ENCODE measurements at regions not wholly inside any gene's neighbourhood (a gene's known extent, or its start where the extent isn't known, plus 50 kb on each side); places are given as distances from the start of the nearest gene placed in this dataset.
"Not testable (repeated sequence)": the region's sequence is repeated elsewhere in the genome, so short reads cannot be mapped to it uniquely, and the experiment has no call there.

DNA sequence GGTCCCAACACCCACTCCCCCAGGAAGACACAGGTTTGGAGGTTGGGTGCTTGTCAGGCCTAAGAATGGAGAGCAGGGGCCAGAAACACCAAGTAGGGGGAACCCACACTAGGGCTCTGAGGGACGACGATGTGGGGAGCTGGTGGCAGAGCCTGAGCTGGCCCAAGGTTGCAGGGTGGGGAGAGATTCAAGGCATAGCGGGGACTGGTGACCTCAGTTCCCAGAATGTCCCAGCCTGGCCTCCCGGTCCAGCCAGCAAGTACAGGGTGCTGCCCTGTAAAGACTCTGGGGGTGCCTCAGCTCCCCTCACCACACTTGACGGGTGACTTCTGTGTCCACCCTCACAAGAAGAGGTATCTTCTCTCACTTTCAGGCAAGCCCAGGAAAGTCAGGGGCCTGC lies 86.7 kb downstream of the ALG10 start (continued):
- TF ChIP-seq MTA3 (IDR thresholded peaks at IDR 0.05; ENCODE audit: borderline replicate concordance, low read length) (no peak), KAT2A (conservative IDR thresholded peaks at IDR 0.05; ENCODE audit: control insufficient read depth, low read depth, low read length) (no peak), EP300 (IDR thresholded peaks at IDR 0.05; ENCODE audit: borderline replicate concordance in 1 of 2, control insufficient read depth in 1 of 2, low read depth in 2 of 2, low read length in 2 of 2) (no peak), LARP7 (IDR thresholded peaks at IDR 0.05) (no peak), POU2F2 (IDR thresholded peaks at IDR 0.05; ENCODE audit: borderline replicate concordance, low read depth, low read length) (no peak), RCOR1 (conservative IDR thresholded peaks at IDR 0.05; ENCODE audit: low read depth, low read length) (no peak), CBX5 (IDR thresholded peaks at IDR 0.05; ENCODE audit: low read depth) (no peak), TARDBP (IDR thresholded peaks at IDR 0.05; ENCODE audit: borderline replicate concordance) (no peak), BRCA1 (IDR thresholded peaks at IDR 0.05; ENCODE audit: low read depth, low read length) (no peak), RAD21 (IDR thresholded peaks at IDR 0.05; ENCODE audit: insufficient read depth, low read depth, low read length) (no peak), NRF1 (conservative IDR thresholded peaks at IDR 0.05; ENCODE audit: low read depth, low read length) (no peak)

DNA sequence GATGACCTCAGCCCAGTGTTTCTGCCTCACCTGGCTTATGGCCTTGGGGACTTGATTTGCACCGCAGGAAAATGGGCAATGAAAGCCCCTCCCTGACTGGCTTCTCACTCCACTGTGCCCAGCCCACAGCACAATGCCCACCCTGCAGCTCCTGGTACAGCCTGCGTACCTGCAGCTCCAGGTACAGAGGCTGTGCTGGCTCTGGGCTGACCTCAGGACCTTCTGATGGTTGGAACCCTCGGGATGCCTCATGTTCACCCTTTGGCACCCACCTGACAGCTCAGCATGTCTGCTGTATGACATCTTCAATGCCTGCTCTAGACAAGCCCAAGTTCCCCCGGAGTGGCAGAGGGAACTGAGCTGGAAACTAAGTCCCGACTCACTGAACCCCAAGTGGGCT lies 87.1 kb downstream of the ALG10 start:
- ChIA-PET SMC1A (ENCODE audit: uncharacterized antibody, unreplicated experiment) (no interaction called here), CTCF (no interaction called here), POLR2A (no interaction called here), RAD21 (ENCODE audit: unreplicated experiment) (no interaction called here)
- in situ Hi-C loops (cut with MboI) (loop anchor here (25.0 kb wide), 1 partner anchor 253 kb away; no protein-coding TSS in a partner anchor), intact Hi-C loops (cut with micrococcal nuclease; ENCODE audit: unreplicated experiment) (no loop called here)
- Histone ChIP-seq H3K4me3 (no peak overlapping the region), H3K9me3 (replicated peaks; ENCODE audit: control insufficient read depth, insufficient read depth, low read length) (no peaks in the 10 kb centered on the region; the same call in 1 of the 3 replicates), H3K4me2 (ENCODE audit: control insufficient read depth, insufficient read depth) (no peak overlapping the region), H3K79me2 (ENCODE audit: control insufficient read depth, insufficient read depth, low read length) (no peaks in the 10 kb centered on the region), H4K20me1 (ENCODE audit: control insufficient read depth, insufficient read depth) (no peaks in the 10 kb centered on the region), H3K36me3 (ENCODE audit: control insufficient read depth in 2 of 2, insufficient read depth in 2 of 2, low read length in 1 of 2) (no peaks in the 10 kb centered on the region), H3K4me1 (ENCODE audit: control insufficient read depth, insufficient read depth, low read length) (no peaks in the 10 kb centered on the region), H3K27ac (ENCODE audit: control insufficient read depth, insufficient read depth) (no peak overlapping the region), H3K27me3 (replicated peaks in 1 of 2; ENCODE audit: control insufficient read depth in 2 of 2, insufficient read depth in 2 of 2, low read length in 1 of 2) (no peaks in the 10 kb centered on the region), H2AFZ (ENCODE audit: control insufficient read depth, low read depth, low read length) (no peak overlapping the region), H3K9ac (ENCODE audit: control insufficient read depth, insufficient read depth, low read length) (no peak overlapping the region)
- TF ChIP-seq MXI1 (IDR thresholded peaks at IDR 0.05; ENCODE audit: low read depth, low read length): no peak
- 39% methylated on average over 5 of the region's 5 CpGs for whole genome bisulfite sequencing (ENCODE audit: insufficient coverage, insufficient replicate concordance, low lambda C conversion rate, missing lambda C conversion rate)
- BruUV-seq (replicated peaks): no TSS peak
- ATAC-seq: no peak
- FAIRE-seq: no peak
- DNase-seq (ENCODE audit: low read depth, low spot score): no peak

DNA sequence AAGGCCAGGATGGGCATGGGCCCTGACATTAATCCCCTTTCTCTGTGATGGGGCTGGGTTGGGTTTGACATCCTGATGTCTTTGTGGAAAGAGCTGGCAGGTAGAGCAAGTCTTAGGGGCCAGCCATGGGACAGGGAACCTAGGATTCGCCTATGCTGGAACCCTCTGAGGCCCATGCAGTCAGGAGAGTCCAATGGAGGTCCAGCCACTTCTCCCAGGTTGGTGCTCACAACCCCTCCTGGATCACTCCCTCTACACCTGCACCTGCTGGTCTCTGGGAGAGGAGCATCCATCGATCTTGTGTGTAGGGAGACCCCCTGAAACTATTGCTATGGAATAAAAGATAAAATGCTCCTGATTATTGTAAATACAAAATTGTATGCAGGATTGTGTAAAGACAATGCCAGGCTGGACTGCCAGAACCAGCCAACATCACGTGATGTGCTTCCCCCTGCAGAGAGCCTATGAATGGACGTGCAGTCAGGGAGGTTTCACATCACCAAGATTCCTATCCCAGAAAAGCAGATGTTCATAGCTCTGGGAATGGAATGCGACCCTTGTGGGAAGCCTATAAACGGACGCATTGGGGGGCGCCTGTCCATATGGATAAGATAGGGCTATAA lies 87.7 kb downstream of the ALG10 start:
- DNase-seq (ENCODE audit: low read depth, low spot score); H2AFZ ChIP-seq (ENCODE audit: control insufficient read depth, low read depth, low read length); H3K4me2 ChIP-seq (ENCODE audit: control insufficient read depth, insufficient read depth); H3K9me3 ChIP-seq (replicated peaks; ENCODE audit: control insufficient read depth, insufficient read depth, low read length); H4K20me1 ChIP-seq (ENCODE audit: control insufficient read depth, insufficient read depth); H3K36me3 ChIP-seq (ENCODE audit: control insufficient read depth in 2 of 2, insufficient read depth in 2 of 2, low read length in 1 of 2); POLR2A ChIA-PET; H3K79me2 ChIP-seq (ENCODE audit: control insufficient read depth, insufficient read depth, low read length); H3K27ac ChIP-seq (ENCODE audit: control insufficient read depth, insufficient read depth); H3K9ac ChIP-seq (ENCODE audit: control insufficient read depth, insufficient read depth, low read length); H3K4me1 ChIP-seq (ENCODE audit: control insufficient read depth, insufficient read depth, low read length); H3K4me3 ChIP-seq; ATAC-seq; RAD21 ChIA-PET (ENCODE audit: unreplicated experiment); BruUV-seq (replicated peaks); intact Hi-C loops (cut with micrococcal nuclease; ENCODE audit: unreplicated experiment); H3K27me3 ChIP-seq (replicated peaks in 1 of 2; ENCODE audit: control insufficient read depth in 2 of 2, insufficient read depth in 2 of 2, low read length in 1 of 2); FAIRE-seq; SMC1A ChIA-PET (ENCODE audit: uncharacterized antibody, unreplicated experiment); CTCF ChIA-PET: not testable (repeated sequence)
- 41% methylated on average over 8 of the region's 8 CpGs for WGBS (ENCODE audit: insufficient coverage, insufficient replicate concordance, low lambda C conversion rate, missing lambda C conversion rate)
- in situ Hi-C loops (cut with MboI): loop anchor here (25.0 kb wide), 1 partner anchor 252 kb away; no protein-coding TSS in a partner anchor
